Sigmoid colon (tissue), 6 donors: ENCODE measurements at regions not wholly inside any gene's neighbourhood (a gene's known extent, or its start where the extent isn't known, plus 50 kb on each side); places are given as distances from the start of the nearest gene placed in this dataset.

Experiments used
- DNase-seq: peaks from one replicate; pipeline ENCODE4 v3.0.0-alpha.2; 2019
- H3K27ac ChIP-seq, 4 donors: fragments of 200-600 bp; sonication (generic); one replicate each; pipeline ENCODE4 v1.5.1; 2016 to 2019; ENCODE audit warnings: mild to moderate bottlenecking in 1 of 4
- H3K27me3 ChIP-seq, 3 donors: fragments of 200-600 bp; sonication (generic); one replicate each; pipeline ENCODE4 v1.5.1; 2019; ENCODE audit warnings: mild to moderate bottlenecking in 1 of 3
- H3K36me3 ChIP-seq, 4 donors: fragments of 200-600 bp; sonication (generic); one replicate each; pipeline ENCODE4 v1.5.1; 2016 to 2019
- H3K4me1 ChIP-seq, 4 donors: fragments of 200-600 bp; sonication (generic); one replicate each; pipeline ENCODE4 v1.5.1; 2017 to 2019
- H3K4me3 ChIP-seq, 4 donors: fragments of 200-600 bp; sonication (generic); one replicate each; pipeline ENCODE4 v1.5.1; 2017 to 2019; ENCODE audit warnings: mild to moderate bottlenecking in 2 of 4, moderate library complexity in 1 of 4
- H3K9me3 ChIP-seq, 4 donors: fragments of 200-600 bp in 3 of 4; sonication (generic) in 3 of 4; one replicate each; pipeline versions ENCODE4 v1.5.1 to v1.6.1; 2013 to 2019
- EP300 ChIP-seq, 4 donors: sonication (generic); formaldehyde crosslinking; IDR thresholded peaks; one replicate each; pipeline ENCODE4 v1.6.1; 2017; ENCODE audit warnings: antibody characterized with exemption in 4 of 4
- POLR2A ChIP-seq, 2 donors: fragments of 450-650 bp; IDR thresholded peaks; one replicate each; pipeline ENCODE4 v1.6.1; 2016; ENCODE audit warnings: antibody characterized with exemption in 2 of 2, mild to moderate bottlenecking in 2 of 2, moderate library complexity in 2 of 2
- POLR2AphosphoS5 ChIP-seq, 4 donors: sonication (generic); formaldehyde crosslinking; IDR thresholded peaks; one replicate each; pipeline ENCODE4 v1.6.1; 2017; ENCODE audit warnings: antibody characterized with exemption in 4 of 4
- WGBS, 2 donors: extraction: QIAGEN DNeasy Blood & Tissue Kit; methylation state at CpG; one replicate each; pipeline ENCODE4 v1.1.7; 2013; 5-methylcytosine and 5-hydroxymethylcytosine counted together
- intact Hi-C: fragments of 100-400 bp; cut with DNase I; formaldehyde crosslinking; loops from one replicate; pipeline ENCODE4 v1.15.1; 2023
- TF ChIP-seq, protein P1 (sequence below), 4 experiments: fragments of 450-650 bp in 3 of 4; fragments of 200-600 bp in 1 of 4; IDR thresholded peaks; one replicate each; pipeline ENCODE4 v1.5.1; 2016 to 2019; ENCODE audit warnings: antibody characterized with exemption in 4 of 4, mild to moderate bottlenecking in 3 of 4, moderate library complexity in 2 of 4
- donor health status: healthy with polysubstance abuse.
- donor health status: healthy.

DNA sequence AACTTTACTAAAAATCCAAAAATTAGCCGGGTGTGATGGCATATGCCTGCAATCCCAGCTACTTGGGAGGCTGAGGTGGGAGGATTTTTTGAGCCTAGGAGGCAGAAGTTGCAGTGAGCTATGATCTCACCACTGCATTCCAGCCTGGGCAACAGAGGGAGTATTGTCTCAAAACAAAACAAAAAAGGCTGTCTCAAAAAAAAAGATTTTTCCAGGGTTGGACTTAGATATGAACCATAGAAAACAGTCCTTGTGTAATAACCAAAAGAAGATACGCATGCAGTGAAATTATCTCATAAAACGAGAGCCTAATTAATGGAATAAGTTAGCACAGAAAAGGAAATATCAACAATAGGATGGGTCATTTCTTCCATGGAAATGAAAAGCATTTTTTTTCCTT is 320.4 kb upstream of the RASGRP1 start:
- Histone ChIP-seq H3K27ac (peak overlapping the region in 1 of 4 donors; percentile 17), H3K4me3 (no peak overlapping the region), H3K27me3 (no peaks in the 10 kb centered on the region), H3K36me3 (no peaks in the 10 kb centered on the region), H3K4me1 (peaks cover 0 to 48% (median 29%) of the 10 kb centered on the region in 4 donors), H3K9me3 (no peaks in the 10 kb centered on the region)
- TF ChIP-seq, protein P1, sequence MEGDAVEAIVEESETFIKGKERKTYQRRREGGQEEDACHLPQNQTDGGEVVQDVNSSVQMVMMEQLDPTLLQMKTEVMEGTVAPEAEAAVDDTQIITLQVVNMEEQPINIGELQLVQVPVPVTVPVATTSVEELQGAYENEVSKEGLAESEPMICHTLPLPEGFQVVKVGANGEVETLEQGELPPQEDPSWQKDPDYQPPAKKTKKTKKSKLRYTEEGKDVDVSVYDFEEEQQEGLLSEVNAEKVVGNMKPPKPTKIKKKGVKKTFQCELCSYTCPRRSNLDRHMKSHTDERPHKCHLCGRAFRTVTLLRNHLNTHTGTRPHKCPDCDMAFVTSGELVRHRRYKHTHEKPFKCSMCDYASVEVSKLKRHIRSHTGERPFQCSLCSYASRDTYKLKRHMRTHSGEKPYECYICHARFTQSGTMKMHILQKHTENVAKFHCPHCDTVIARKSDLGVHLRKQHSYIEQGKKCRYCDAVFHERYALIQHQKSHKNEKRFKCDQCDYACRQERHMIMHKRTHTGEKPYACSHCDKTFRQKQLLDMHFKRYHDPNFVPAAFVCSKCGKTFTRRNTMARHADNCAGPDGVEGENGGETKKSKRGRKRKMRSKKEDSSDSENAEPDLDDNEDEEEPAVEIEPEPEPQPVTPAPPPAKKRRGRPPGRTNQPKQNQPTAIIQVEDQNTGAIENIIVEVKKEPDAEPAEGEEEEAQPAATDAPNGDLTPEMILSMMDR (IDR thresholded peaks at IDR 0.05), result no peak
- no peak for TF ChIP-seq POLR2A (IDR thresholded peaks at IDR 0.05)
- TF ChIP-seq EP300 (IDR thresholded peaks at IDR 0.05), result no peak
- TF ChIP-seq POLR2AphosphoS5 (IDR thresholded peaks at IDR 0.05), result no peak
- intact Hi-C loops, result no loop called here
- 83 to 86% methylated on average over 3 of the region's 3 CpGs for WGBS, 2 donors
- DNase-seq, result no peak

DNA sequence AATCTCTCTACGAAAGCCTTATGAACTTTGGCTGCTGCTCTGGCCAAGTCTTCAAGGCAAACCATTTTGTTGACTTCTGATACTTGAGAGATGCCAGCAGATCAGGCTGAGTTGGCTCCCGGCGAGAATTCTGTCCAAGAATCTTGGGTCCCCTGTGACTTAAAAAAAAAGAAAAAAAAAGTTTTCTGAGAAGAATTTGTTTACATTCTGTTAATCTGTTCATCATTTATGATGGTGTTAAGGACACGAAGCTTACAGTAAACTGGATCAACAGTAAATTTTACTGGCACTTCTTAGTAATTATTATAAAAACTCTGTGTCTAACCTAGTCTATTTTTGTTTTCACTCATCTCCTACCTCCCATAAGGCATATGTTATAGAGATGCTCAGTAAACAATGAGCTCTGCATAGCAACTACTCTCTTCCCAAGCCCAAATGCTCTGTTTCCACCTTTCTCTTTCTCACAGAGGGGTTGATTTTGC is 320.9 kb upstream of the RASGRP1 start:
- 51 to 63% methylated on average over 4 of the region's 4 CpGs for WGBS, 2 donors
- Histone ChIP-seq H3K27me3 (no peaks in the 10 kb centered on the region), H3K4me3 (no peak overlapping the region), H3K27ac (peak overlapping the region in 2 of 4 donors; percentile 1 to 17), H3K4me1 (peaks cover 0 to 43% (median 29%) of the 10 kb centered on the region in 4 donors), H3K36me3 (no peaks in the 10 kb centered on the region), H3K9me3 (no peaks in the 10 kb centered on the region)
- intact Hi-C loops, result no loop called here
- no peak for DNase-seq
- no peak for TF ChIP-seq POLR2AphosphoS5 (IDR thresholded peaks at IDR 0.05)
- TF ChIP-seq, protein P1 (IDR thresholded peaks at IDR 0.05), result no peak
- TF ChIP-seq POLR2A (IDR thresholded peaks at IDR 0.05), result no peak
- no peak for TF ChIP-seq EP300 (IDR thresholded peaks at IDR 0.05)

DNA sequence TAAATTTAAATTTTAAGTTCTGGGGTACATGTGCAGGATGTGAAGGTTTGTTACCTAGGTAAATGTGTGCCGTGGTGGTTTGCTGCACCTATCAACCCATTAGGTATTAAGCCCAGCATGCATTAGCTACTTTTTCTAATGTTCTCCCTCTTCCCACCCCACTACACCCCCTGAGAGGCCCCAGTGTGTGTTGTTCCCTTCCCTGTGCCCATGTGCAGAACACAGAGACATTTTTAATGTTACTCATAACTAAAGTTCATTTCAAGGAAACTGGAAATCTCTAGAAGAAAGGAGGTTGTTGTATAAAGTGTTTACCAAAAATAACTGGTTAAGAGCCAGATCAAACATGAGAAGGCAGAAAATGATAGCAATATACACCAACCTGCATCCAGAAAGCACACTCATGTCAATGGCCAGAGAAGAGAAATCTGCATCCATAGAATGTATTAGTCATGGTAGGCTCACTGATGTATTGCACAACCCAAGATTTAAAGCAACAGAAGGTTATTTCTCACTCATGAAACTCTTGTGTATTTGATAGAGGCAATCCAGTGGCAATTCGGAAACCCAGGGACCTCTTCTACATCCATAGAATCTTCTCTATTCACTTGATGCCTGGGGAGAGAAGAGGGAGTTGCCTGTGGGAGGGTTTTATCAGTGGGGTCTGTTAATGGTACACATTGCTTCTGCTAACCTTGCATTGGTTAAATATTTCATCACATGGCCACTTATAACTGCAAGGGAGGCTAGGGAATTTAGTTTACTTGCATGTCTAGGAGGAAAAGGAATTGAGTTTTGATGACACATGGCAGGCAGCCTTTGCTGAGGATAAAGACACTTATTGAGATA is 321.9 kb upstream of the RASGRP1 start:
- Histone ChIP-seq H3K27me3 (no peaks in the 10 kb centered on the region), H3K36me3 (no peaks in the 10 kb centered on the region), H3K9me3 (no peaks in the 10 kb centered on the region), H3K27ac (no peak overlapping the region), H3K4me1 (peaks cover 0 to 40% (median 29%) of the 10 kb centered on the region in 4 donors), H3K4me3 (no peak overlapping the region)
- intact Hi-C loops, result no loop called here
- WGBS, 2 donors, result 80 to 93% methylated on average over 2 of the region's 2 CpGs
- no peak for TF ChIP-seq POLR2AphosphoS5 (IDR thresholded peaks at IDR 0.05)
- TF ChIP-seq, protein P1 (IDR thresholded peaks at IDR 0.05), result no peak
- TF ChIP-seq EP300 (IDR thresholded peaks at IDR 0.05), result no peak
- no peak for DNase-seq

DNA sequence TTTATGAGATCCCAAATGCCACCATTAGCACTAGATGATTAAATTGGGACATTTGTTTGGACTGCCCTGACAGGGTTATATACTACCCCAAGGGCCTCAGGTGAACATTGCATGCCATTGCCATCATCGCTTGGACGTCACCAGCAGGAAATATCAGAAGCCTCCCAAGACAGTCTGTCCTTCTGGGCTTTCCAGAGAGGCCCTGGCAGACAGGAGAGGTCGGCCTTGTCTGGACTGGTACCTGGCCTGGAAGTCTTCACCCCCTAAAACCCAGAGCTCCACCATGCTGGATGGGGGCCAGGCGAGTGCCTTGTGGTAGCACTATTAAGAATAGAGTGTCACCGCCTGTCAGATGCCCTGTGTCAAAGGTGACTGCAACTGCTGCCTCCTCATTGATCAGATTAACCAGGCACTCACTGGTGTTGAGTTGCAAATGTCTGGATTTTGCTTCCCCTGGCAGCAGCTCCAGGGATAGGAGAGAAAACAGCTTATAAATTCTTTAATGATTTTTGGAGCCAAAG is 324.1 kb upstream of the RASGRP1 start:
- Histone ChIP-seq H3K4me3 (no peak overlapping the region), H3K27ac (peak overlapping the region in 3 of 4 donors; percentile 11 to 51 (median 42)), H3K4me1 (peaks cover 0 to 43% (median 33%) of the 10 kb centered on the region in 4 donors), H3K36me3 (no peaks in the 10 kb centered on the region), H3K9me3 (no peaks in the 10 kb centered on the region), H3K27me3 (no peaks in the 10 kb centered on the region)
- 90 to 93% methylated on average over 5 of the region's 5 CpGs for WGBS, 2 donors
- DNase-seq, result no peak
- intact Hi-C loops, result no loop called here
- TF ChIP-seq POLR2AphosphoS5 (IDR thresholded peaks at IDR 0.05) (peak in 3 of 4 donors; percentile 8 to 40 (median 24)), EP300 (IDR thresholded peaks at IDR 0.05) (peak in 1 of 4 donors; percentile 8), POLR2A (IDR thresholded peaks at IDR 0.05) (no peak)
- TF ChIP-seq, protein P1 (IDR thresholded peaks at IDR 0.05), result no peak
